ENCODE measurements at regions not wholly inside any gene's neighbourhood (a gene's known extent, or its start where the extent isn't known, plus 50 kb on each side); places are given as distances from the start of the nearest gene placed in this dataset.

- no peak for TF ChIP-seq CTCF (IDR thresholded peaks at IDR 0.05; ENCODE audit: insufficient read depth, low read depth, low read length)
- no peak for TF ChIP-seq EZH2 (IDR thresholded peaks at IDR 0.05; ENCODE audit: insufficient read depth, low read length)
These were observed 318.3 kb downstream of the MN1 start for GRCh38 chr22:27483095-27483785.

All from astrocyte (in vitro differentiated cells and primary cell).